DND-41 (cell line): ENCODE measurements at regions not wholly inside any gene's neighbourhood (a gene's known extent, or its start where the extent isn't known, plus 50 kb on each side); places are given as distances from the start of the nearest gene placed in this dataset.

Experiments used
- CTCF ChIP-seq: IDR thresholded peaks from 2 replicates; pipeline ENCODE4 v1.5.1; 2012; ENCODE audit warnings: borderline replicate concordance, low read length, moderate library complexity, mild to moderate bottlenecking; ENCODE audit not compliant: poor library complexity, severe bottlenecking; ENCODE audit errors: extremely low read depth
- EZH2 ChIP-seq: IDR thresholded peaks from 3 replicates; pipeline ENCODE4 v1.6.1; 2012; ENCODE audit warnings: borderline replicate concordance, low read depth, mild to moderate bottlenecking, moderate library complexity, low read length, inconsistent platforms; ENCODE audit not compliant: severe bottlenecking

- TF ChIP-seq CTCF (no peak), EZH2 (no peak)
These were observed 719.6 kb downstream of the BRD1 start for GRCh38 chr22:49107961-49108530.
